Tibial nerve (tissue), 4 donors: ENCODE measurements at regions not wholly inside any gene's neighbourhood (a gene's known extent, or its start where the extent isn't known, plus 50 kb on each side); places are given as distances from the start of the nearest gene placed in this dataset.

Experiments
- DNase-seq, 2 donors: peaks; one replicate each; pipeline ENCODE4 v3.0.0-alpha.2; 2019; ENCODE audit warnings: low spot score in 2 of 2
- H3K27ac ChIP-seq, 4 donors: fragments of 200-600 bp; sonication (generic) in 3 of 4; one replicate each; pipeline ENCODE4 v1.5.1; 2017 to 2019; ENCODE audit warnings: mild to moderate bottlenecking in 1 of 4
- H3K27me3 ChIP-seq, 2 donors: fragments of 200-600 bp; sonication (generic) in 1 of 2; one replicate each; pipeline versions ENCODE4 v1.5.1 to v1.6.0; 2017 to 2019
- H3K36me3 ChIP-seq, 3 donors: fragments of 200-600 bp; sonication (generic); one replicate each; pipeline ENCODE4 v1.5.1; 2018 to 2019
- H3K4me1 ChIP-seq, 4 donors: fragments of 200-600 bp; sonication (generic) in 3 of 4; one replicate each; pipeline ENCODE4 v1.5.1; 2017 to 2019
- H3K4me3 ChIP-seq, 4 donors: fragments of 200-600 bp; sonication (generic) in 3 of 4; one replicate each; pipeline ENCODE4 v1.5.1; 2017 to 2019; ENCODE audit warnings: mild to moderate bottlenecking in 1 of 4, moderate library complexity in 1 of 4
- H3K9me3 ChIP-seq, 4 donors: fragments of 200-600 bp; sonication (generic) in 3 of 4; one replicate each; pipeline ENCODE4 v1.5.1; 2017 to 2019
- CTCF ChIP-seq, 5 experiments: fragments of 200-600 bp in 3 of 5; fragments of 450-650 bp in 2 of 5; sonication (generic) in 3 of 5; IDR thresholded peaks; one replicate each; pipeline ENCODE4 v1.5.1; 2016 to 2019; ENCODE audit warnings: antibody characterized with exemption in 5 of 5, mild to moderate bottlenecking in 3 of 5, moderate library complexity in 2 of 5
- EP300 ChIP-seq, 2 donors: sonication (generic); formaldehyde crosslinking; IDR thresholded peaks; one replicate each; pipeline ENCODE4 v1.6.1; 2017; ENCODE audit warnings: antibody characterized with exemption in 2 of 2, mild to moderate bottlenecking in 1 of 2
- POLR2A ChIP-seq, 2 donors: fragments of 450-650 bp; IDR thresholded peaks; one replicate each; pipeline ENCODE4 v1.6.1; 2017; ENCODE audit warnings: antibody characterized with exemption in 2 of 2, mild to moderate bottlenecking in 2 of 2, moderate library complexity in 2 of 2
- WGBS, 2 donors: methylation state at CpG; one replicate each; pipeline ENCODE4 v1.1.5; 2018; 5-methylcytosine and 5-hydroxymethylcytosine counted together

GRCh38 chr21:19010251-19010650 lies 606.7 kb upstream of the TMPRSS15 start:
- Histone ChIP-seq H3K4me1 (no peaks in the 10 kb centered on the region), H3K27me3 (no peaks in the 10 kb centered on the region), H3K27ac (no peak overlapping the region), H3K4me3 (no peak overlapping the region), H3K9me3 (no peaks in the 10 kb centered on the region), H3K36me3 (no peaks in the 10 kb centered on the region)
- WGBS, 2 donors = 71 to 82% methylated on average over 3 of the region's 3 CpGs
- no peak for DNase-seq
- TF ChIP-seq EP300 (IDR thresholded peaks at IDR 0.05) = no peak
- no peak for TF ChIP-seq POLR2A (IDR thresholded peaks at IDR 0.05)

- H3K4me1 ChIP-seq = no peaks in the 10 kb centered on the region
- WGBS, 2 donors = 75 to 79% methylated on average over 2 of the region's 2 CpGs
Observed at GRCh38 chr21:19010996-19011395, 607.4 kb upstream of the TMPRSS15 start.

GRCh38 chr21:19011451-19011850 lies 607.9 kb upstream of the TMPRSS15 start:
- Histone ChIP-seq H3K27ac (no peak overlapping the region), H3K27me3 (no peaks in the 10 kb centered on the region), H3K9me3 (no peaks in the 10 kb centered on the region), H3K4me3 (no peak overlapping the region), H3K36me3 (no peaks in the 10 kb centered on the region), H3K4me1 (no peaks in the 10 kb centered on the region)
- TF ChIP-seq EP300 (IDR thresholded peaks at IDR 0.05) = no peak
- TF ChIP-seq CTCF (IDR thresholded peaks at IDR 0.05) = no peak
- TF ChIP-seq POLR2A (IDR thresholded peaks at IDR 0.05) = no peak
- 83% methylated on average over 2 of the region's 2 CpGs for WGBS, 2 donors
- DNase-seq = no peak

More at GRCh38 chr21:19010996-19011395, 607.4 kb upstream of the TMPRSS15 start:
- Histone ChIP-seq H3K9me3 (no peaks in the 10 kb centered on the region), H3K4me3 (no peak overlapping the region), H3K36me3 (no peaks in the 10 kb centered on the region), H3K27ac (no peak overlapping the region), H3K27me3 (no peaks in the 10 kb centered on the region)
- no peak for TF ChIP-seq EP300 (IDR thresholded peaks at IDR 0.05)
- no peak for TF ChIP-seq POLR2A (IDR thresholded peaks at IDR 0.05)
- no peak for DNase-seq

GRCh38 chr21:19013916-19014315 lies 610.3 kb upstream of the TMPRSS15 start:
- Histone ChIP-seq H3K4me3 (no peak overlapping the region), H3K36me3 (no peaks in the 10 kb centered on the region), H3K9me3 (no peaks in the 10 kb centered on the region), H3K4me1 (no peaks in the 10 kb centered on the region), H3K27ac (no peak overlapping the region), H3K27me3 (no peaks in the 10 kb centered on the region)
- WGBS, 2 donors = 65 to 70% methylated on average over 3 of the region's 3 CpGs
- no peak for DNase-seq
- TF ChIP-seq CTCF (IDR thresholded peaks at IDR 0.05) (no peak), EP300 (IDR thresholded peaks at IDR 0.05) (no peak), POLR2A (IDR thresholded peaks at IDR 0.05) (no peak)

- TF ChIP-seq POLR2A (IDR thresholded peaks at IDR 0.05) (no peak), EP300 (IDR thresholded peaks at IDR 0.05) (no peak), CTCF (IDR thresholded peaks at IDR 0.05) (no peak)
- H3K36me3 ChIP-seq = no peaks in the 10 kb centered on the region
- H3K4me1 ChIP-seq = no peaks in the 10 kb centered on the region
- no peaks in the 10 kb centered on the region for H3K27me3 ChIP-seq
- DNase-seq = no peak
- 72 to 77% methylated on average over 3 of the region's 3 CpGs for WGBS, 2 donors
- H3K27ac ChIP-seq = no peak overlapping the region
- H3K9me3 ChIP-seq = no peaks in the 10 kb centered on the region
- no peak overlapping the region for H3K4me3 ChIP-seq
Observed at GRCh38 chr21:19018529-19018928, 614.9 kb upstream of the TMPRSS15 start.

- Histone ChIP-seq H3K4me1 (no peaks in the 10 kb centered on the region), H3K27ac (no peak overlapping the region), H3K27me3 (no peaks in the 10 kb centered on the region), H3K4me3 (no peak overlapping the region), H3K36me3 (no peaks in the 10 kb centered on the region), H3K9me3 (no peaks in the 10 kb centered on the region)
- no peak for TF ChIP-seq EP300 (IDR thresholded peaks at IDR 0.05)
- TF ChIP-seq CTCF (IDR thresholded peaks at IDR 0.05) = no peak
- no peak for TF ChIP-seq POLR2A (IDR thresholded peaks at IDR 0.05)
- WGBS, 2 donors = 94 to 95% methylated on average over 4 of the region's 4 CpGs
- no peak for DNase-seq
Observed at GRCh38 chr21:19022978-19023377, 619.4 kb upstream of the TMPRSS15 start.
